DMS114 treated with DMSO at 0.1 percent for 48 hours (cell line): ENCODE measurements at regions not wholly inside any gene's neighbourhood (a gene's known extent, or its start where the extent isn't known, plus 50 kb on each side); places are given as distances from the start of the nearest gene placed in this dataset.
"Not testable (repeated sequence)": the region's sequence is repeated elsewhere in the genome, so short reads cannot be mapped to it uniquely, and the experiment has no call there.

Experiments used
- DNase-seq: peaks from one replicate; lab custom pipeline; 2025; ENCODE audit not compliant: unreplicated experiment; lab: John Stamatoyannopoulos, UW

DNA sequence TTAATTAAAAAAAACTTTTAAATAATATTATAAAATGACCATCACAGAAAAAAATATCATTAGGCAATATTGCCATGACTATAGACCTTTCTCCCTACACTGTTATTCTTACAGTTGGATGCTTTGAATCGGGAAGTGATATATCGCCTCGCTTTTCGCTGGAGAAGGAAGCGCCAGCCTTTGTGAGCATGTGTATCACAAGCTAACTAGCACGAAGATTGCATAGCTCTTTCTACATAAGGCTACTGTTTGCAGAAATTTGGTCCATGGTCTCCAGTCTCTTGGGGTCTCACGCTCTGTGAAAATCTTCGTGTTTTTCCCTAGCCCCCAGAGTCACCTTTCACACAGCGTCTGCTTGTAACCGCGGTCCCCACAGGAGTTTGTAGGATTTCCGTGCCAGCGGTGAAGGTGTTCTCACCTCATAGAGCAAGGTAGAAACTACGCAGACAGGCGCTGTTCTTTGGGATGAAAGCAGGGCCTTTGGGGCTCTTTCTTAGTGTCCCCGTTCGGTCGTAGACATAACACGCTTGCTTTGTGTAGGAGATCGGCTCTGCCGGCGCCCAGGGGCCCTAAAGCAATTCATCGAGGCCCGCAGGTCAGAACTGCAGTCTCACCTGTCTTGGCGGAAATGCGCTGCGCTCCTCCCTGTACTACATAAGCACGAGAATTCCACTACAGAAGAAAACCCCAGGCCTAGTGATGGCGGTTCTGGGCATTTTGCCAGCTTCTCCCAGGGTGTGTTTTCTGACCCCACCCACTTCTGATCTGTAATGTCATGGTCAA is 214.5 kb upstream of the NOTCH2NLA start:
- not testable (repeated sequence) for DNase-seq

DNA sequence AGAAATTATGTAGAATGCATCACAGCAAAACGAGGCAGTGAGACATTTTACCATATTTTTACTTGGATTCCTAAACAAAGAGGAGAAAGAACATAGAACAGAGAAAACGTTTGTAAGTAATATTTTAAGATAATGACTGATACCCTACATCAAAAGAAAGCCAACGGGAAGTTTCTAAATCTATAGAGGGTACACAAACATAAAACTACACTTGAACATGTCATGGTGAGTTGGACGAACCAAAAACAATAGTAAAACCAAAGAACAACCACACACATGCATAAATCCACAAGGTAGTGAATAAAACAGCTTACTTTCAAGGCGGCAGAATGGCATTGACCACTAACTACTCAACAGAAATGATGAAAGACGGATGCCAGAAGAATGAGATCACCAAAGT is 209.7 kb upstream of the NOTCH2NLA start:
- not testable (repeated sequence) for DNase-seq

DNA sequence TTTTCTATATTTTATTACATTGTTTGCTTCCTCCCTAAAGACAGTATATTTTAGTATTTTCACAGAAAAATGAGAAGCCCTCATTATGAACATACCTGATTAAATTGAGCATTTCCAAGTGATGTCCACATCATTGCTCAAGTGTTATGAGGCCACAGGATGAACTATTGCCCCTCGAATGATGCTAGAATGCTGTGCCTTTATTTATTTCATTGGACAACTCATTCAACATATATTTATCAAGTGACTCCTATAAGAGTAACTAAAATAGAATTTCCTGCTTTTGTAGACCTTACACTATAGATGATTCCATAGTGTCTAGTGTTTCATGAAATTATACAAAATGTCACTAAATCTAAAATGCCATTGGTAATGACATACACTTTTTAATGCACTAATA is 187.8 kb upstream of the NOTCH2NLA start:
- not testable (repeated sequence) for DNase-seq

DNA sequence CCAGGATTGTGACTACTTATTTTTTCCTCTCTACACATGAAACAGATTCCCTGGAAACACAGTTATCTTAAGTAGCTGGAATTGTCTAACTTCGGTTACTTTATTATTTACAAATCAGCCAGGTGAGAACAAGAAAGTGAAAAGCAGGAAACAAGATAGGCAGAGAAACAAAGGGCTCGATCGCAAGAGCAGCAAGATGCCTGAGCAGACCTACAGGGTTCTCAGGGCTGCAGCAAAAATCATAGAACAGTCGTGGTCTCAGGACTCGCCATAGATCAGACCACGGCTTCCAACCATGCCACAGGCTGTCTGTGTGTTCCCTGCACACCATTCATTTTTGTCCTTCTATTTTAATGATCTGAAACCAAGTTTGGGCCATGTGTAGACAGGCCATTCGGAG is 186.2 kb upstream of the NOTCH2NLA start:
- DNase-seq, result not testable (repeated sequence)

DNA sequence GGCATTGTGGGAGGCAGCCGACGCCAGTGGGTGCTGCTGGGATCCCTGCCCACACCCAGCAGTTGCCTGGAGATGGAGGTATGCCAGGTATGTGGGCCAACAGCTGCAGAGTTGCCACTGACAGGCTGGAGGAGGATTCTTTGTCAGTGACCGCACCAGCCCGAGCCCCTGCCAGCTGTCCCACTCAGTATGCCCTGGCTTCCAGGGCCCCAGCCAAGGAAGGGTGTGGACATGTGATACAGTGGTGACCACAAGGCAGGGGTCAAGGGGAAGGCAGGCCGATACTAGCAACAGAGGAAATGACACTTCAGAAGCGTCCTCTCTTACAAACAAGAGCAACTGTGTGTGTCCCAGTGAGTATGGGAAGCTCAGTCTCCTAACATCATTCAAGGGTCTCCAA is 185.1 kb upstream of the NOTCH2NLA start:
- not testable (repeated sequence) for DNase-seq

DNA sequence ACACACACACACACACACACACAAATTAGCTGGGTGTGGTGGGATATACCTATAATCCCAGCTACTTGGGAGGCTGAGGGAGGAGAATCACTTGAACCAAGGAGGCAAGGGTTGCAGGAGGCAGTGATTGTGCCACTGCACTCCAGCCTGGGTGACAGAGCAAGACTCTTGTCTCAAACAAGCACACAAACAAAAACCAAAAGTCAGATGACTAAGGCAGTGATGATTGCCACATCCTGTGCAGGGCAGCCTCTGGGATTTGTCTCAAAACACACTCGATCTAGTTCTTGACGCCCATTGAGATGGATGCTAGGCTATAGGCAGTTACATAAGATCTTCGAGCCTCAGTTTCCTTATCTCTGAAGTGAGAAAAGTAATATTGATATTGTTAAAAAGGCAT is 183.1 kb upstream of the NOTCH2NLA start:
- DNase-seq, result not testable (repeated sequence)

DNA sequence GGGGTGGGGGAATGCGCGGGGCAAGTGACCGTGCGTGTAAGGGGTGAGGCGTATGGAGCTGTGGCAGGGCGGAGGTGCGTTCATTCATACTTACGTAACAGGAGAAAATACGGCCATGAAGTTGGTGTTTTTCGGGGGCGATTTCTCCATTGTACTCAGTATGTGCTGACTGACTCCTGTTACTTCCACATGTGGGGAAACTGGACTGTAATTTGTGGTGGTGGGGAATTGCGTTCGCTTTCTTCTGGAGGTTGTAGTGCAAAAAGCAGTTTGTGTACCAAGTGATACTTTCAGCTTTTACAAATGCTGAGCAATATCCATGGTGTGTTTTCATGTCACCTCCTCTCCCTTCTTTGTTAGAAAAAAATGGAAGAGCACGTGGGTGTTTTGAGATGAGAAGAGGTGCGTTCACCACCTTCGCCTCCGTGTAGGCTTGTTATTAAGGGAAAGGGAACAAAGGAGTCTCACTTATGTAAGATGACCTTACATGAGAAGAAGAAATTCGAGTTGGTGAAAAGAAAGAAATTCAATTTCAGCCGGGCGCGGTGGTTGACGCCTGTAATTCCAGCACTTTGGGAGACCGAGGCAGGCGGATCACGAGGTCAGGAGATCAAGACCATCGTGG is 181.1 kb upstream of the NOTCH2NLA start:
- DNase-seq, result not testable (repeated sequence)

DNA sequence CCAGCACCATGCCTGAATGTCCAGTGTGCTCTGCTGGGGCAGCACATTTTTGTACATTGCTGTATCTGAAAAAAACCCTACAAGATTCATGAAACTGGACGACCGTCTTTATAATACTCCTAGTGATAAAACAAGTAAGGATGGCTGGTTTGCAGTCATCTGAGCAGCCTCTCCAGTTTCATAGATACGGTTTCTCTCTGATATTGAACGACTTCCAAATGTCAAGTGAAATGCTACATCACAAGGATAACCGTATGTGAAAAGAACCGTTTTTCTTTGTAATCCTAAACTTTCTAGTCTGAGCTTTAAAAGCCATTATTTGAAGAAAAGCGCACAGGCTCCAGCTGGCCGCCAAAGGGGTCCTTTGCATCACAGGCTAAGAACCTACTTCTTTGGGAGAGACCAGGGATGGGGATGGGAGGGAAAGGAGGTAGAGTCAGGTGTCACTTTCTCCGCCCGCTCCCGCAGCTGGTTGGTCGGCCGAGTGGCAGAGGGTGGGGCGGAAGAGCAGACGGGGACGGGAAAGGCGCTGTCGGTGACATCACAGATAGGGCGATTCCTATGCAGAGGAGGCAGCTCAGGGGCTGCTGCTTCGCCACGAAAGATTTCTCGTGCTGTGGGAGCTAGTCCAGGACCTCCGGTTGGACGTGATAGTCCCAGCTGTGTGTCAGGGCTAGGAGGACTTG is 180.4 kb upstream of the NOTCH2NLA start:
- DNase-seq, result not testable (repeated sequence)

DNA sequence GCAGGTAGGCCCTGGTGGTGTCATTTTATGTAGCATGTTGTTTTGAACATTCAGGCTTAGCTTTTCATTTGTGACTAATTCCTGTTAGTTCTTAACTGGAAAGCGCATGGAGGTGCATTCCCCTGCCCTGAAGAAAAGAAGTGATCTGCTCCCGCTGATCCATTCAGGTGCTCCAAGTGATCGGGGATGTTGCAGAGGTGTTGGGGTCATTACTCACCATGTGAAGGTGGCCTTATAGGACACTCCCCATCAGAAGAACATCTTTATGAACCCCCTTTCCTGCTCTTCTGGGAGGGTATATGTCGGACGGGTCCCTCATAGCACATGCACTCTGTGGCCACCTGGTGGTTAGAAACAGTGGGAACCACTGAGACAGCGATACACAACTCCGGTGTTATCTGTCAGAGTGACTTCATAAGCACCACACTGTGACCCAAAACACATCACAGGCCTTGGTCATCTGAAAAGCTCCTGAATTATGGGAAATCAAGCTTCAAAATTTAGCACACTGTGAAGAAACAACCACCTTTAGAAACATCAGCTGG is 172.5 kb upstream of the NOTCH2NLA start:
- peak; percentile 2 for DNase-seq

DNA sequence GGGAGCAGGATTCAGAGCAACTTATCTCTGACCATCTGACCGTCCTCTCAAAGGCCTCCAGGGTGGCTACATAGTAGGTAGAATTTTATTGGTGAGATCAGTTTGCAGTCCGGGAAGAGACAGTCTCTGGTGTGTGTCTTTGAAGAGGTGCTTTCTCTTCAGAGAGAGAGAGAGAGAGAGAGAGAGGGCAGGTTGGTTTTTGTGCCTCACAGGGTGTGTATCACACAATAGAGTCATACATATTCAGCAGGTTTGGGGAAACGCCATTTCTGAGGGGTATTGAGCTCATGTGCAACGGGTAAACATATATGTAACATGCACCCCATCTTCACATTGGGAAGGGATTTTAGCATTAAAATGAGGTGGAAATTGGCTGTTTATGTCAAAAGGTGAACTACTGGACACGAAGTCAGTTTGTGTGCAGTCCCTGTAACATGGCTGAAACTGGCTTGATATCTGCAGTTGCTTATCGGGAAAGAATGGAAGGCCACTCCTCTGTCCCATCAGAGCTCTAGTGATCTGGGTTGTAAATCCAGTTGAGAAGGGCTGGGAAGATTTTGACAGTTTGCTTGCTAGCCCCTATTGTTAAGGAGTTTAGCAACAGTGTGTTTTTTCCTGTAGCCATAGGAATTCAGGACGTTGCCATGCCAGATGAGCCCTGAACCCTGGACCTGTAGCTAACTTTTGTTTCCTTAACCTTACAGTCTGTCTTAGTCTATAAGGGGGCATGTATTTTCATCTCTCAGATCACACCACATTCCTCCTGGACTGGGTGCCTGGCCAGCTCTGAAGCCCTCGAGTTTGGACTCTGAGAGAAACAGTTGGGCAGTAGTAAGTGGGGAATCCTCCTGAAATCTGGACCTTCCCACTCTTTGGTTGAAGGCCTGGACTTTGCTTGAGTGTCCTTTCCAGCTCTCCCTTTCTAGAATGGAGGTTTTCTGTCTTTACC is 171.6 kb upstream of the NOTCH2NLA start:
- DNase-seq, result not testable (repeated sequence)

DNA sequence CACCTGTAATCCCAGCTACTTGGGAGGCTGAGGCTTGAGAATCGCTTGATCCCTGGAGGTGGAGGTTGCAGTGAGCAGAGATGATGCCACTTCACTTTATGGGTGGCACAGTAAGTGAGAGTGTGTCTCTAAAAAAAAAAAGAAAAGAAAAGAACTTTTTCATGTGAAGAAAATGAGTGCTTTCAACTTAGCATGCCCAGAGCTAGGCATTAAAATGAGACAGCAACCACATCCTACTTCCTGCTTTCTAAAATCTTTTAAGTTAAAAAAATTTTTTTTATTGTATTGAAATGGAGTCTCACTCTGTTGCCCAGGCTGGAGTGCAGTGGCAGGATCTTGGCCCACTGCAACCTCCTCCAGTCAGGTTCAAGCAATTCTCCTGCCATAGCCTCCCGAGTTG is 170.4 kb upstream of the NOTCH2NLA start:
- not testable (repeated sequence) for DNase-seq

DNA sequence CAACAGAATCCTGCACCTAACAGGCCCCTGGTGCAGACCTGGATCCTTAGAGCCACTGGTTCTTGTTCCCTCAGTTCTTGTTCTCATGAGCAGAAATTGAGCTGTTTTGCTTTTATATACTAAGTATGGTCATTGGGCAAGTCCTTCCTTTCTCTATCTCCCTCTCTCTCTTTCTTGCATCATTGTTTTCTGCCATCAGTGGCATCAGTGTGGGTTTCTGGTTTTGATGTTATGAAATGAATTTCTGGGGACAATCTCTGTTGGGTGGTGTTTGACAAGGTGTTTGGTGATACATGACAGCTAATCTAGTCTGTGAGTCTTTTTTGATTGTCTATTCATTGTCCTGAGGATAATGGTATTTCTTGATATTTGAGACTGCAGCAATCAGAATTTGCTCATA is 168.0 kb upstream of the NOTCH2NLA start:
- not testable (repeated sequence) for DNase-seq

DNA sequence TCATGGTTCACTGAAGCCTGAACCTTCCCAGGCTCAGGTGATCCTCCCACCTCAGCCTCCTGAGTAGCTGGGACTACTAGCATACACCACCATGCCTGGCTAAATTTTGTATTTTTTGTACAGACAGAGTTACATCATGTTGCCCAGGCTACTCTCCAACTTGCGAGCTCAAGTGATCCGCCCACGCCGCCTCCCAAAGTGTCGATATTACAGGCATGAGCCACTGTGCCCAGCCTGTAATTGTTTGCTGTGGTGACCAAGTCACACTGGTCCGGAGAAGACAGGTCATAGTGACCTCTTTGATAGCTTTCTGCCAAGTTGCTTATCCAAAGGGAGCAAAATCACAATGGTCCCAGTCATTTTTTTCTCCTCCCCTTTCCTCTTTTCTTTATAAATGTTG is 167.4 kb upstream of the NOTCH2NLA start:
- DNase-seq, result not testable (repeated sequence)

DNA sequence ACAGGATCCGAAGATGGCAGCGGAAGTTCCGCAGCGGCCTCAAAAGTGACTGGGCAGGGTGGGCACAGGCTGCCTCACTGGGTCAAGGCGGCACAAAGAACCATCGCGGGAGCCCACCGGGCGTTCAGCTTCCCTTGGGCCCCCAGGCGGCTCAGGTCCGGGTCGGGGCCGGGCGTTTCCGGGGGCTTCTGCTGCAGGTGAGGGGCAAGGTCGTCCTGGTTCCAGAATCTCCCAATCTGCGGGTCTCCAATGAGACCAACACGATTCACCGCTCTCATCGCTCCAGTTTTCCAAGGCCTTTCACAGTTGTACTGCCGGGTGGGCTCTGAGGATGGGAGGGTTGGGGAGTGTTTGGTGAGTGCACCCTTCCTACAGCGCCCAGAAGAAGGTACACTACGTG is 165.0 kb upstream of the NOTCH2NLA start:
- DNase-seq, result not testable (repeated sequence)

DNA sequence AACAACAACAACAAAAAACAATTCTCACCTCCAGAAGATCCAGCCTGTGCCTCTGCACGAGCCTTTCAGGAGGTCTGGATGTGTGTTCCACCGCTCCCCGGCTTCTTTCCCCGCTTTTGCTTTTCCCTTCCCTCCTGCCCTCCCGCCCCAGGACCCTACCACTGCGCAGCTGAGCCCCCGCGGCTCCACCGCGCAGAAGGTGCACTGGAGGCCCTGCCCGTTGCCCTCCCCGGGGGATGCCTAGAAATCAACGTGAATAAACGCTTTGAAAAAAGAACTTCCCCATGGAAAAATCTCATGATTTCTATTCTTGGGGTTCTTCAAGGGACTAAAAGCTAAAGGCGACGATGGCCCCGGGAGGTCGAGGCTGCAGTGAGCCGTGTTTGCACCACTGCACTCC is 164.3 kb upstream of the NOTCH2NLA start:
- not testable (repeated sequence) for DNase-seq

DNA sequence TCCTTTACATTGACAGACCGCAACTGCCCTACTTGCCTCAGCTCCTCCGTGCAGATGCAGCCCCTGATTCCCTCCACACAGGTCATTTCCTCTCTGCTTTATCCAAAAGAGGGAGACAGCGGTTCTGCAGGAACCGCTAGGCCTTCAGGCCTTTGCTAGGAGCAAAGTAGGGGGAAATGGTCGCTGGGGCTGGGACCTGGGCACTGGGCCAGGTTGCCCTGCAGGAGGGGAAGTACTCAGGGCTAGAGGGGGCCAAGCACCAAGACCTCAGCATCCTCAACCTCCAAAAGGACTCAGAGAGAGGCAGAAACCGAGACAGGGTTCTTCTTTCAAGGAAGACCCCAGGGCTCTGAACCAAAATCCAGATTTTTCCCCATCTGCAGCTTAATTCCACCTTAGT is 160.4 kb upstream of the NOTCH2NLA start:
- DNase-seq, result not testable (repeated sequence)

DNA sequence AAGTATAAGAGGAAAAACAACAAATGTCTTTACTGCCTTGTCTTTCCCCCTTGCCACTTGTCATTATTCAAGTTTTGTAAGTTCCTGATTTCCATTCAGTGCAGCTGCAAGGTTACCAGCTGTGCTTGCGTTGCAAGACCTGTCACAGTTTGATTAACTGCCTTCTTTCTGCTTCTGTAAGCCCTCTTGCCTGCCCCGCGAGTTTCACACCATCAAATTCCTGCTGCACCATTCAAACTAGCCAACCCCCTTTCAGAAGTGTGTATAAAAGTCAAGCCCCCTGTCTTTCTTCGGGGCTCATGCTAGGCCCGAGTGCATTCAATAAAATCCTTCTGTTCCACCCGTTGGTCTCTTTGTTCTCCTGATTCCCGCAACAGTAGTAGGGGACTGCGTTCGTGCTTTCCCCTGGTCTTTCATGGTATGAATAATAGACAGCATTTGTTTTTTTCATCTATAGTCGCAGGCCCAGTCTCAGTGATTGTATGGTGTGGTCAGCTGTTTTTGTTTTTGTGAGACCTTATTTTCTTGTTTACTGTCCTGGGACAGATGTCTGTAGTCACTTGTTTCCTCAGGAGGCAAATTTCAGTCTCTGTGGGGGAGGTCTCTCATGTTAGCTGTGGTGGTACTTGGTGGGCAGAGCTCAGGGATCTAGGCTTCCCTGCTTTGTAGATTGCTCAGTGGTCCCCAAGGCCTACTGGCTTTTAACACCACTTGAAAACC is 159.1 kb upstream of the NOTCH2NLA start:
- not testable (repeated sequence) for DNase-seq

DNA sequence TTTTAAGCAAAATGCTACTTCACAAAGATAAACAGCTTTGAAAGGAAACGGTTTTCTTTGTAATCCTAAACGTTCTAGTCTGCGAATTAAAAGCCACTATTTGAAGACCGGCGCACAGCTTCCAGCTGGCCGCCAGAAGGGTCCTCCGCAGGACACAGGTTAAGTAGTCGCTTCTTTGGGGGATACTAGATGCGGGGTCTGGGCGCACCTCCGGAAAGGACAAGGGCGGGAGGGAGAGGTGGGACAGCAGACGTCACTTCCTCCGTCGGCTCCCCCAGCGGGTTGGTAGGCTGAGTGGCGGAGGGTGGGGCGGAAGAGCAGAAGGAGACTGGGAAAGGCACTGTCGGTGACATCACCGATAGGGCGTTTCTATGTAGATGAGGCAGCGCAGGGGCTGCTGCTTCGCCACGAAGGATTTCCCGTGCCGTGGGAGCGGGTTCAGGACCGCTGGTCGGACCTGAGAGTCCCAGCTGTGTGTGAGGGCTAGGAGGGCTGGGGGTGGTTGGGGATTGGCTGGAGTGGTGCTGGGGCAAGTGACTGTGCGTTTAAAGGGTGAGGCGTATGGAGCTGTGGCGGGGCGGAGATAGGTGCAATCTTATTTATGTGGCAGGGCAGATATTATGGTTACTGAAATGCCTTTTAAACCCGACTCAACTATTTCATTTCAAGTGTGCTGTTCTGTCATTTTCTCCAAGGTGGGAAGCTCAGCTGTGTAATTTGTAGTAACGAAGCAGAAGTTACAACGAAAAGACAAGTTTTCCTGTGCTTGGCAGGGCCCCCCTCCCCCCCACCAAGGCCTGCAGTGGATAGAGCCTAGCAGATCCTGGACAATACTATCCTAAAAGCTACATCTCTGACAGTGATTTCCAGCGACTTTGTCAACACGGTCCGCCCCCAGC is 158.3 kb upstream of the NOTCH2NLA start:
- DNase-seq, result peak; percentile 97

DNA sequence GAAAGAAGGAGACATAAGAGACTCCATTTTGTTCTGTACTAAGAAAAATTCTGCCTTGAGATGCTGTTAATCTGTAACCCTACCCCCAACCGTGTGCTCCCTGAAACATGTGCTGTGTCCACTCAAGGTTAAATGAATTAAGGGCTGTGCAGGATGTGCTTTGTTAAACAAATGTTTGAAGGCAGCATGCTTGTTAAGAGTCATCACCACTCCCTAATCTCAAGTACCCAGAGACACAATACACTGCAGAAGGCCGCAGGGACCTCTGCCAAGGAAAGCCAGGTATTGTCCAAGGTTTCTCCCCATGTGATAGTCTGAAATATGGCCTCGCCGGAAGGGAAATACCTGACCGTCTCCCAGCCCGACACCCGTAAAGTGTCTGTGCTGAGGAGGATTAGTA is 152.4 kb upstream of the NOTCH2NLA start:
- not testable (repeated sequence) for DNase-seq
